ENCODE measurements at regions not wholly inside any gene's neighbourhood (a gene's known extent, or its start where the extent isn't known, plus 50 kb on each side); places are given as distances from the start of the nearest gene placed in this dataset.

GRCh38 chr18:56489893-56490292 is 148.5 kb downstream of the TXNL1 start:
- H3K27me3 ChIP-seq (ENCODE audit: low read length): no peaks in the 10 kb centered on the region

DNA sequence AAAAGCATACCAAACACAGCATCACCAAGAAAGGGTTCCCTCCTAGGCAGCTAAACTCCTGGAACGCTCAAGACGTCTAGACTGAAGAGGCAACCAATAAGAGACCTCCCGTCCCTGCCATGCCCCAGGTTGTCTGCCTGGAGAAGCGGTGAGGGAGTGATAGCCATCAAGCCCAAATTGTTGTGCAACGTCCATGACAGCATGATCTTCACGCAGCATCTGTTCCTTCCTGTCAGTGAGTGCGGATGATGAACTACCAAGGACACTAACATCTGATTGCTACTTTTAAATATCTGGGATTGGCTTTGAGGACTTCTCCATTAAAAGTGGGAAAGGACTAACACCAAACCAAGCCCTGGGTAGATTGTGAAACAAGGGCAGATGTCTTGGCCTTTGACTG is 149.7 kb downstream of the TXNL1 start:
- H3K36me3 ChIP-seq (ENCODE audit: low read length): no peaks in the 10 kb centered on the region
- no peak for TF ChIP-seq CTCF (IDR thresholded peaks at IDR 0.05; ENCODE audit: insufficient read depth, low read length, poor library complexity, severe bottlenecking)
- H3K9me2 ChIP-seq (replicated peaks; ENCODE audit: insufficient read depth, low read length): no peaks in the 10 kb centered on the region
- no peaks in the 10 kb centered on the region for H3K79me2 ChIP-seq (ENCODE audit: insufficient read depth, low read length)
- no peak overlapping the region for H3K9ac ChIP-seq (ENCODE audit: low read length)
- H3K27ac ChIP-seq (ENCODE audit: low read depth, low read length): no peak overlapping the region
- H2AFZ ChIP-seq (ENCODE audit: low read depth, low read length, severe bottlenecking): no peak overlapping the region
- no peaks in the 10 kb centered on the region for H3K27me3 ChIP-seq (ENCODE audit: low read length)
- no peaks in the 10 kb centered on the region for H3F3A ChIP-seq (ENCODE audit: insufficient read depth)
- no peaks in the 10 kb centered on the region for H4K20me1 ChIP-seq (ENCODE audit: low read depth, low read length)
- no peak overlapping the region for H3K4me3 ChIP-seq (ENCODE audit: insufficient read depth, low read length, poor library complexity, severe bottlenecking)
- H3K4me2 ChIP-seq (ENCODE audit: low read depth, low read length, poor library complexity, severe bottlenecking): no peak overlapping the region
- no peaks in the 10 kb centered on the region; the same call in 1 of the 2 replicates for H3K9me3 ChIP-seq (ENCODE audit: insufficient read depth, low read length)

More at GRCh38 chr18:56489893-56490292, 148.5 kb downstream of the TXNL1 start:
- H3K27ac ChIP-seq (ENCODE audit: low read depth, low read length): no peak overlapping the region
- H3K79me2 ChIP-seq (ENCODE audit: insufficient read depth, low read length): no peaks in the 10 kb centered on the region
- H3K4me2 ChIP-seq (ENCODE audit: low read depth, low read length, poor library complexity, severe bottlenecking): no peak overlapping the region
- no peak overlapping the region for H3K9ac ChIP-seq (ENCODE audit: low read length)
- TF ChIP-seq CTCF (IDR thresholded peaks at IDR 0.05; ENCODE audit: insufficient read depth, low read length, poor library complexity, severe bottlenecking) (no peak), EZH2phosphoT487 (conservative IDR thresholded peaks at IDR 0.05; ENCODE audit: low read length) (no peak)
- no peak overlapping the region for H2AFZ ChIP-seq (ENCODE audit: low read depth, low read length, severe bottlenecking)
- H3K36me3 ChIP-seq (ENCODE audit: low read length): no peaks in the 10 kb centered on the region
- H3F3A ChIP-seq (ENCODE audit: insufficient read depth): no peaks in the 10 kb centered on the region
- no peaks in the 10 kb centered on the region; the same call in 1 of the 2 replicates for H3K9me3 ChIP-seq (ENCODE audit: insufficient read depth, low read length)
- H3K4me3 ChIP-seq (ENCODE audit: insufficient read depth, low read length, poor library complexity, severe bottlenecking): no peak overlapping the region
- no peaks in the 10 kb centered on the region for H4K20me1 ChIP-seq (ENCODE audit: low read depth, low read length)
- H3K9me2 ChIP-seq (replicated peaks; ENCODE audit: insufficient read depth, low read length): no peaks in the 10 kb centered on the region

- no peaks in the 10 kb centered on the region for H3K36me3 ChIP-seq (ENCODE audit: low read length)
- H3K79me2 ChIP-seq (ENCODE audit: insufficient read depth, low read length): no peaks in the 10 kb centered on the region
- H3K9me2 ChIP-seq (replicated peaks; ENCODE audit: insufficient read depth, low read length): no peaks in the 10 kb centered on the region
- H3K9me3 ChIP-seq (ENCODE audit: insufficient read depth, low read length): no peaks in the 10 kb centered on the region
- H3K27me3 ChIP-seq (ENCODE audit: low read length): no peaks in the 10 kb centered on the region
- no peak overlapping the region for H3K4me3 ChIP-seq (ENCODE audit: insufficient read depth, low read length, poor library complexity, severe bottlenecking)
- no peak overlapping the region for H3K9ac ChIP-seq (ENCODE audit: low read length)
- no peaks in the 10 kb centered on the region for H4K20me1 ChIP-seq (ENCODE audit: low read depth, low read length)
- H3K4me2 ChIP-seq (ENCODE audit: low read depth, low read length, poor library complexity, severe bottlenecking): no peak overlapping the region
- no peaks in the 10 kb centered on the region for H3F3A ChIP-seq (ENCODE audit: insufficient read depth)
- no peak for TF ChIP-seq EZH2phosphoT487 (conservative IDR thresholded peaks at IDR 0.05; ENCODE audit: low read length)
- no peak for TF ChIP-seq CTCF (IDR thresholded peaks at IDR 0.05; ENCODE audit: insufficient read depth, low read length, poor library complexity, severe bottlenecking)
- H2AFZ ChIP-seq (ENCODE audit: low read depth, low read length, severe bottlenecking): no peak overlapping the region
- no peak overlapping the region for H3K27ac ChIP-seq (ENCODE audit: low read depth, low read length)
Observed at GRCh38 chr18:56487801-56488200, 150.6 kb downstream of the TXNL1 start.

All from SU-DHL-6 (cell line).